HCT116 (cell line): ENCODE measurements at regions not wholly inside any gene's neighbourhood (a gene's known extent, or its start where the extent isn't known, plus 50 kb on each side); places are given as distances from the start of the nearest gene placed in this dataset.

Experiments
- ATAC-seq: fragments of 200-7000 bp; cut with Tn5 transposase; 2 replicates; pipeline ENCODE4 v1.9.1; 2020; ENCODE audit warnings: mild to moderate bottlenecking, moderate library complexity
- BruUV-seq: library from RNA; stranded (reverse); fragments of 400-500 nt; replicated peaks from 2 replicates; lab custom pipeline; 2021; lab: Mats Ljungman, UMichigan
- CTCF ChIA-PET: fragments of 300-600 bp; sonication (Branson Sonifier 250); formaldehyde crosslinking; loops from one replicate; lab custom pipeline; 2021; ENCODE audit warnings: antibody characterized with exemption; lab: Charles Lee
- POLR2A ChIA-PET: fragments of 300-600, 350-600 bp; sonication (Branson Sonifier 250); formaldehyde crosslinking; loops from one replicate; lab custom pipeline; 2021; ENCODE audit warnings: antibody characterized with exemption; lab: Charles Lee
- RAD21 ChIA-PET, 2 experiments: fragments of 300-600 bp; sonication (Branson Sonifier 250); formaldehyde crosslinking; loops; one replicate each; lab custom pipeline; 2023; ENCODE audit warnings: low total read pairs in 2 of 2; ENCODE audit not compliant: uncharacterized antibody in 2 of 2, unreplicated experiment in 2 of 2, low non-redundant PET in 1 of 2; lab: Charles Lee
- DNase-seq: peaks from one replicate; pipeline ENCODE4 v3.0.0-alpha.2; 2010; ENCODE audit warnings: low read depth, low spot score
- H2AFZ ChIP-seq: fragments of 200-600 bp; shearing (Covaris generic), sonication (generic); 2 replicates; pipeline ENCODE4 v1.6.1; 2017; ENCODE audit warnings: low read depth, mixed run types, mixed read lengths, antibody characterized with exemption, low read length; ENCODE audit not compliant: poor library complexity, severe bottlenecking
- H3K27ac ChIP-seq: 2 replicates; pipeline ENCODE4 v1.5.1; 2012; ENCODE audit warnings: low read depth, low read length
- H3K27me3 ChIP-seq: fragments of 200-600 bp; sonication (generic); 2 replicates; pipeline ENCODE4 v1.6.1; 2016; ENCODE audit warnings: mixed run types, low read length, mixed read lengths; ENCODE audit not compliant: insufficient read depth
- H3K36me3 ChIP-seq, 2 experiments: fragments of 200-500 bp in 1 of 2; fragments of 200-600 bp in 1 of 2; sonication (Bioruptor generic) in 1 of 2; sonication (generic) in 1 of 2; 2 replicates each; pipeline versions ENCODE4 v1.5.1 to v1.6.1; 2014 to 2016; ENCODE audit warnings: low read length in 2 of 2, inconsistent platforms in 1 of 2, mixed read lengths in 1 of 2, mixed run types in 1 of 2; ENCODE audit not compliant: insufficient read depth in 2 of 2, control insufficient read depth in 1 of 2
- H3K4me1 ChIP-seq, 2 experiments: fragments of 200-600 bp in 1 of 2; sonication (generic) in 1 of 2; 2 replicates each; pipeline versions ENCODE4 v1.5.1 to v1.6.1; 2012 to 2017; ENCODE audit warnings: low read length in 2 of 2, inconsistent platforms in 1 of 2, mild to moderate bottlenecking in 1 of 2, mixed read lengths in 1 of 2, mixed run types in 1 of 2, moderate library complexity in 1 of 2; ENCODE audit not compliant: insufficient read depth in 2 of 2, control insufficient read depth in 1 of 2
- H3K4me2 ChIP-seq: fragments of 200-600 bp; sonication (generic); 2 replicates; pipeline ENCODE4 v1.6.1; 2017; ENCODE audit warnings: mixed run types, low read length, mixed read lengths
- H3K4me3 ChIP-seq, 2 experiments: fragments of 200-600 bp in 1 of 2; sonication (generic) in 1 of 2; replicated peaks in 1 of 2; 2 replicates each; pipeline ENCODE4 v1.5.1; 2011 to 2016; ENCODE audit warnings: low read length in 2 of 2, control low read depth in 1 of 2, low read depth in 1 of 2, mild to moderate bottlenecking in 1 of 2, mixed read lengths in 1 of 2, mixed run types in 1 of 2
- H3K79me2 ChIP-seq: fragments of 200-600 bp; sonication (generic); 2 replicates; pipeline ENCODE4 v1.6.1; 2017; ENCODE audit warnings: mild to moderate bottlenecking, mixed run types, low read length, moderate library complexity, mixed read lengths; ENCODE audit not compliant: insufficient read depth
- H3K9ac ChIP-seq: fragments of 200-600 bp; sonication (generic); 2 replicates; pipeline ENCODE4 v1.6.1; 2016; ENCODE audit warnings: low read length, mixed read lengths
- H3K9me2 ChIP-seq: fragments of 200-600 bp; sonication (generic), shearing (Covaris generic); 2 replicates; pipeline ENCODE4 v1.6.1; 2017; ENCODE audit warnings: mixed run types, mild to moderate bottlenecking, moderate library complexity; ENCODE audit not compliant: insufficient read depth
- H3K9me3 ChIP-seq, 2 experiments: fragments of 200-500 bp in 1 of 2; fragments of 200-600 bp in 1 of 2; sonication (Bioruptor generic) in 1 of 2; sonication (generic) in 1 of 2; 2 replicates each; pipeline ENCODE4 v1.6.1; 2014 to 2017; ENCODE audit warnings: low read length in 2 of 2, mixed read lengths in 2 of 2, inconsistent platforms in 1 of 2, low read depth in 1 of 2, mild to moderate bottlenecking in 1 of 2, mixed run types in 1 of 2, moderate library complexity in 1 of 2; ENCODE audit not compliant: control insufficient read depth in 1 of 2, insufficient read depth in 1 of 2
- H4K20me1 ChIP-seq: fragments of 200-600 bp; sonication (generic), shearing (Covaris generic); 2 replicates; pipeline ENCODE4 v1.6.1; 2017; ENCODE audit warnings: mixed run types, mild to moderate bottlenecking, moderate library complexity; ENCODE audit not compliant: insufficient read depth
- ELF1 ChIP-seq: IDR thresholded peaks from 2 replicates; pipeline ENCODE4 v1.6.1; 2012; ENCODE audit warnings: low read depth, borderline replicate concordance
- EZH2 ChIP-seq: fragments of 200-600 bp; sonication (generic); IDR thresholded peaks from 2 replicates; pipeline ENCODE4 v1.6.1; 2017; ENCODE audit warnings: antibody characterized with exemption, mixed run types
- EZH2phosphoT487 ChIP-seq: fragments of 200-600 bp; IDR thresholded peaks from 2 replicates; pipeline ENCODE4 v1.6.1; 2018; ENCODE audit warnings: antibody characterized with exemption, borderline replicate concordance
- POLR2AphosphoS5 ChIP-seq: IDR thresholded peaks from 2 replicates; pipeline ENCODE4 v1.6.1; 2011; ENCODE audit warnings: mild to moderate bottlenecking, low read depth, low read length, moderate library complexity
- RAD21 ChIP-seq: IDR thresholded peaks from 2 replicates; pipeline ENCODE4 v1.6.1; 2012; ENCODE audit warnings: low read depth, mild to moderate bottlenecking
- SP1 ChIP-seq: IDR thresholded peaks from 2 replicates; pipeline ENCODE4 v1.6.1; 2012; ENCODE audit warnings: low read depth
- ZFX ChIP-seq: fragments of 450-650 bp; IDR thresholded peaks from 2 replicates; pipeline ENCODE4 v1.6.1; 2017
- ZNF274 ChIP-seq: fragments of 200-500 bp; sonication (Bioruptor generic); IDR thresholded peaks from 2 replicates; pipeline ENCODE4 v1.6.1; 2014; ENCODE audit warnings: mild to moderate bottlenecking, low read depth, low read length, inconsistent platforms
- intact Hi-C: fragments of 100-400 bp; cut with micrococcal nuclease; formaldehyde crosslinking; loops from 2 replicates; pipeline ENCODE4 v1.10.0; 2022
- TF ChIP-seq, protein P1 (sequence below): IDR thresholded peaks from 2 replicates; pipeline ENCODE4 v1.6.1; 2012
- TF ChIP-seq, protein P2 (sequence below): IDR thresholded peaks from 2 replicates; pipeline ENCODE4 v1.6.1; 2011; ENCODE audit warnings: mild to moderate bottlenecking, low read length, moderate library complexity; ENCODE audit not compliant: insufficient replicate concordance; ENCODE audit errors: extremely low read depth
- TF ChIP-seq, protein P3 (sequence below): IDR thresholded peaks from 2 replicates; pipeline ENCODE4 v1.6.1; 2012

GRCh38 chr7:31253532-31253931 is 87.0 kb downstream of the NEUROD6 start (continued):
- no peak for TF ChIP-seq ELF1
- TF ChIP-seq EZH2phosphoT487 = no peak
- TF ChIP-seq POLR2AphosphoS5 = no peak
- TF ChIP-seq RAD21 = no peak
- TF ChIP-seq ZFX = no peak

DNA sequence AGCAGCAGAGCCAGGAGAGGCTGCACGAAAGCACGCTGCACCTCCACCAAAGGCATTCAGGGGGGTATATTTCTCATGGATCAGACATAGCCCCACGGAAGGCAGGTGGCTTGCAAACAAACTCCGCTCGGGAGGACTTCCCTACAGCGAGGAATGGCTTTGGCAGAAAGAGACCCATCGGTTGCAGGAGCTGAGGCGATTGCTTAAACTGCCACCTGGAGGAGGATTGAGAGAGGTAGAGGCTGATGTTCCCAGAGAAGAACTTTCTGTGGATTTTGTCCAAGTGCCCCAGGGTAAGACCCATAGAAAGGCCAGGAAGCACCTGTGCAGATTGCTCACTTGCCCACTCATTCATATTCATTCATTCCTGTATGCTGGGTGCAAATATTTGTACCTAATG is 89.1 kb downstream of the NEUROD6 start:
- ChIA-PET RAD21 (no interaction called here), CTCF (no interaction called here), POLR2A (no interaction called here)
- intact Hi-C loops = no loop called here
- no peak overlapping the region for H3K9ac ChIP-seq
- BruUV-seq = no TSS peak
- no peak overlapping the region for H3K4me3 ChIP-seq
- DNase-seq (no peak), ATAC-seq (no peak)
- peaks cover 51% of the 10 kb centered on the region for H3K27me3 ChIP-seq
- H3K4me1 ChIP-seq = no peaks in the 10 kb centered on the region
- TF ChIP-seq, protein P1, sequence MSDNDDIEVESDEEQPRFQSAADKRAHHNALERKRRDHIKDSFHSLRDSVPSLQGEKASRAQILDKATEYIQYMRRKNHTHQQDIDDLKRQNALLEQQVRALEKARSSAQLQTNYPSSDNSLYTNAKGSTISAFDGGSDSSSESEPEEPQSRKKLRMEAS = no peak
- TF ChIP-seq SP1 (no peak), ZNF274 (no peak), EZH2 (no peak)
- TF ChIP-seq, protein P2, sequence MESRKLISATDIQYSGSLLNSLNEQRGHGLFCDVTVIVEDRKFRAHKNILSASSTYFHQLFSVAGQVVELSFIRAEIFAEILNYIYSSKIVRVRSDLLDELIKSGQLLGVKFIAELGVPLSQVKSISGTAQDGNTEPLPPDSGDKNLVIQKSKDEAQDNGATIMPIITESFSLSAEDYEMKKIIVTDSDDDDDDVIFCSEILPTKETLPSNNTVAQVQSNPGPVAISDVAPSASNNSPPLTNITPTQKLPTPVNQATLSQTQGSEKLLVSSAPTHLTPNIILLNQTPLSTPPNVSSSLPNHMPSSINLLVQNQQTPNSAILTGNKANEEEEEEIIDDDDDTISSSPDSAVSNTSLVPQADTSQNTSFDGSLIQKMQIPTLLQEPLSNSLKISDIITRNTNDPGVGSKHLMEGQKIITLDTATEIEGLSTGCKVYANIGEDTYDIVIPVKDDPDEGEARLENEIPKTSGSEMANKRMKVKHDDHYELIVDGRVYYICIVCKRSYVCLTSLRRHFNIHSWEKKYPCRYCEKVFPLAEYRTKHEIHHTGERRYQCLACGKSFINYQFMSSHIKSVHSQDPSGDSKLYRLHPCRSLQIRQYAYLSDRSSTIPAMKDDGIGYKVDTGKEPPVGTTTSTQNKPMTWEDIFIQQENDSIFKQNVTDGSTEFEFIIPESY = no peak
- TF ChIP-seq, protein P3, sequence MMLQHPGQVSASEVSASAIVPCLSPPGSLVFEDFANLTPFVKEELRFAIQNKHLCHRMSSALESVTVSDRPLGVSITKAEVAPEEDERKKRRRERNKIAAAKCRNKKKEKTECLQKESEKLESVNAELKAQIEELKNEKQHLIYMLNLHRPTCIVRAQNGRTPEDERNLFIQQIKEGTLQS = no peak
- no peaks in the 10 kb centered on the region for H3K36me3 ChIP-seq
- no peaks in the 10 kb centered on the region for H3K79me2 ChIP-seq
- no peak overlapping the region for H3K4me2 ChIP-seq
- H2AFZ ChIP-seq = no peak overlapping the region
- H3K9me3 ChIP-seq = no peaks in the 10 kb centered on the region
- H4K20me1 ChIP-seq = no peaks in the 10 kb centered on the region
- no peaks in the 10 kb centered on the region for H3K9me2 ChIP-seq
- no peak overlapping the region for H3K27ac ChIP-seq
